Panc1 (cell line): ENCODE measurements at regions not wholly inside any gene's neighbourhood (a gene's known extent, or its start where the extent isn't known, plus 50 kb on each side); places are given as distances from the start of the nearest gene placed in this dataset.

Source experiments
- ATAC-seq: fragments of 200-7000 bp; cut with Tn5 transposase; 2 replicates; pipeline ENCODE4 v1.9.1; 2020; ENCODE audit warnings: mild to moderate bottlenecking, moderate library complexity
- BruUV-seq: library from RNA; stranded (reverse); fragments of 400-500 nt; replicated peaks from 2 replicates; lab custom pipeline; 2021; lab: Mats Ljungman, UMichigan
- CTCF ChIA-PET: fragments of 300-600 bp; sonication (Branson Sonifier 250); formaldehyde crosslinking; loops from one replicate; lab custom pipeline; 2022; ENCODE audit warnings: antibody characterized with exemption; lab: Charles Lee
- POLR2A ChIA-PET: fragments of 300-600 bp; sonication (Branson Sonifier 250); formaldehyde crosslinking; loops from one replicate; lab custom pipeline; 2022; ENCODE audit warnings: antibody characterized with exemption; lab: Charles Lee
- DNase-seq: peaks from one replicate; pipeline ENCODE4 v3.0.0-alpha.2; 2010; ENCODE audit warnings: low read depth, low spot score
- H3K27ac ChIP-seq: 2 replicates; pipeline ENCODE4 v1.5.1; 2011; ENCODE audit warnings: mild to moderate bottlenecking, low read length, inconsistent platforms
- H3K27me3 ChIP-seq: fragments of 200-500 bp; sonication (Bioruptor generic); 2 replicates; pipeline ENCODE4 v1.6.0; 2014; ENCODE audit warnings: low read length, inconsistent platforms; ENCODE audit not compliant: control insufficient read depth, insufficient read depth
- H3K36me3 ChIP-seq: fragments of 200-500 bp; sonication (Bioruptor generic); 2 replicates; pipeline ENCODE4 v1.5.1; 2014; ENCODE audit warnings: inconsistent platforms, mild to moderate bottlenecking, low read length, moderate library complexity; ENCODE audit not compliant: control insufficient read depth, insufficient read depth
- H3K4me1 ChIP-seq: 2 replicates; pipeline ENCODE4 v1.5.1; 2011; ENCODE audit warnings: inconsistent platforms, mild to moderate bottlenecking, low read length, moderate library complexity; ENCODE audit not compliant: control insufficient read depth, insufficient read depth
- H3K4me3 ChIP-seq, 2 experiments: 2 replicates each; pipeline ENCODE4 v1.5.1; 2011 to 2012; ENCODE audit warnings: low read depth in 2 of 2, low read length in 2 of 2, mild to moderate bottlenecking in 2 of 2, inconsistent platforms in 1 of 2, moderate library complexity in 1 of 2
- H3K9me3 ChIP-seq: fragments of 200-500 bp; sonication (Bioruptor generic); 2 replicates; pipeline ENCODE4 v1.5.1; 2014; ENCODE audit warnings: low read depth, mild to moderate bottlenecking, inconsistent platforms, low read length, moderate library complexity; ENCODE audit not compliant: control insufficient read depth, insufficient read depth
- POLR2AphosphoS5 ChIP-seq: IDR thresholded peaks from 2 replicates; pipeline ENCODE4 v1.6.1; 2012; ENCODE audit warnings: mild to moderate bottlenecking, low read depth, low read length, moderate library complexity
- SIN3A ChIP-seq: IDR thresholded peaks from 2 replicates; pipeline ENCODE4 v1.6.1; 2012; ENCODE audit warnings: low read depth, mild to moderate bottlenecking, low read length, moderate library complexity, borderline replicate concordance; ENCODE audit not compliant: insufficient read depth
- TCF7L2 ChIP-seq: IDR thresholded peaks from 2 replicates; pipeline ENCODE4 v1.6.1; 2011; ENCODE audit warnings: mild to moderate bottlenecking, low read depth, low read length, inconsistent platforms
- in situ Hi-C: cut with HindIII; loops from 2 replicates; pipeline ENCODE4 v1.10.0; 2016; ENCODE audit warnings: low sequenced_read_pairs, low pct_unique_long_range_greater_than_20kb
- intact Hi-C: fragments of 100-400 bp; cut with micrococcal nuclease; formaldehyde crosslinking; loops from one replicate; pipeline ENCODE4 v1.10.0; 2022; ENCODE audit not compliant: unreplicated experiment
- TF ChIP-seq, protein P1 (sequence below), 2 experiments: IDR thresholded peaks; 2 replicates each; pipeline ENCODE4 v1.6.1; 2011 to 2012; ENCODE audit warnings: low read depth in 2 of 2, control low read depth in 1 of 2, low read length in 1 of 2, mild to moderate bottlenecking in 1 of 2, moderate library complexity in 1 of 2; ENCODE audit not compliant: insufficient read depth in 1 of 2
- TF ChIP-seq, protein P2 (sequence below): fragments of 450-650 bp; IDR thresholded peaks from 2 replicates; pipeline ENCODE4 v1.5.1; 2017; ENCODE audit warnings: mild to moderate bottlenecking

DNA sequence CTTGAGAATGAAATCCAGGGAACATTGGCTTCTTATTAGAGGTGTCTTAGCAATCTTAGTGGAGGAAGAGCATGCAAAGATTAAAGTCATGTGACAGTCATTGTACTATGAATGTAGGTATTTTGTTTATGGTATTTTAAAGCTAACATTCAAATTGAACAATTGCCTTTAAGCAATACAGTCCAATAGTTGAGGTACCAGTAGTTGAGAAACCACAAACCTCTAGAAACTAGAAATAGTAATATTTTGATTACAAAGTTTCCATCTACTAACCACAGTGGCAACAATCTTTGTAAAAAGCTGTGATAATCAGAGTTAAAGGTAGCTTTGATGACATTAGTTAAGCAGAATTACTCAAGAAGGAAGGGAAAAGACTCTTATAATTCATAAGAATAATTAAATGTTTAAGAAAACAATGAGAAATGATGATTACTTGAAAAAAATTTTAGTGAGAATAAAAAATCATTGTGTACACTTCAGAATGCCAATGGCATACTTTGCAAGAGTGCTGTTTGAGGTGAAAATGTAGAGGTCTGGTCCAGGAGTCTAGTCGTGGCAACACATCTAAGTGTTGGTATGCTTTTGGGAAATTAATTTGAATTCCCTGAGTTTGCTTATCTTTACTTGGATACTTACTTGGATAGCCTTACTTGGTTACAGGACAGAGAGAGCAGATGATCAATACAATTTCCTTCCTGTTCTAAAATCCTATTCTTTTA, 104.9 kb upstream of the PTGFR start:
- H3K27me3 ChIP-seq = no peaks in the 10 kb centered on the region
- no TSS peak for BruUV-seq
- CTCF ChIA-PET = no interaction called here
- no peaks in the 10 kb centered on the region for H3K4me1 ChIP-seq
- no peak overlapping the region for H3K4me3 ChIP-seq
- no peak overlapping the region for H3K27ac ChIP-seq
- in situ Hi-C loops (no loop called here), intact Hi-C loops (no loop called here)
- H3K9me3 ChIP-seq = no peaks in the 10 kb centered on the region
- H3K36me3 ChIP-seq = no peaks in the 10 kb centered on the region
- DNase-seq (no peak), ATAC-seq (no peak)
- POLR2A ChIA-PET = no interaction called here
- TF ChIP-seq SIN3A = no peak
- no peak for TF ChIP-seq TCF7L2
- TF ChIP-seq, protein P1, sequence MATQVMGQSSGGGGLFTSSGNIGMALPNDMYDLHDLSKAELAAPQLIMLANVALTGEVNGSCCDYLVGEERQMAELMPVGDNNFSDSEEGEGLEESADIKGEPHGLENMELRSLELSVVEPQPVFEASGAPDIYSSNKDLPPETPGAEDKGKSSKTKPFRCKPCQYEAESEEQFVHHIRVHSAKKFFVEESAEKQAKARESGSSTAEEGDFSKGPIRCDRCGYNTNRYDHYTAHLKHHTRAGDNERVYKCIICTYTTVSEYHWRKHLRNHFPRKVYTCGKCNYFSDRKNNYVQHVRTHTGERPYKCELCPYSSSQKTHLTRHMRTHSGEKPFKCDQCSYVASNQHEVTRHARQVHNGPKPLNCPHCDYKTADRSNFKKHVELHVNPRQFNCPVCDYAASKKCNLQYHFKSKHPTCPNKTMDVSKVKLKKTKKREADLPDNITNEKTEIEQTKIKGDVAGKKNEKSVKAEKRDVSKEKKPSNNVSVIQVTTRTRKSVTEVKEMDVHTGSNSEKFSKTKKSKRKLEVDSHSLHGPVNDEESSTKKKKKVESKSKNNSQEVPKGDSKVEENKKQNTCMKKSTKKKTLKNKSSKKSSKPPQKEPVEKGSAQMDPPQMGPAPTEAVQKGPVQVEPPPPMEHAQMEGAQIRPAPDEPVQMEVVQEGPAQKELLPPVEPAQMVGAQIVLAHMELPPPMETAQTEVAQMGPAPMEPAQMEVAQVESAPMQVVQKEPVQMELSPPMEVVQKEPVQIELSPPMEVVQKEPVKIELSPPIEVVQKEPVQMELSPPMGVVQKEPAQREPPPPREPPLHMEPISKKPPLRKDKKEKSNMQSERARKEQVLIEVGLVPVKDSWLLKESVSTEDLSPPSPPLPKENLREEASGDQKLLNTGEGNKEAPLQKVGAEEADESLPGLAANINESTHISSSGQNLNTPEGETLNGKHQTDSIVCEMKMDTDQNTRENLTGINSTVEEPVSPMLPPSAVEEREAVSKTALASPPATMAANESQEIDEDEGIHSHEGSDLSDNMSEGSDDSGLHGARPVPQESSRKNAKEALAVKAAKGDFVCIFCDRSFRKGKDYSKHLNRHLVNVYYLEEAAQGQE (IDR thresholded peaks at IDR 0.05; ENCODE audit: insufficient read depth in 1 of 2, low read depth in 2 of 2, low read length in 1 of 2) = no peak
- TF ChIP-seq, protein P2, sequence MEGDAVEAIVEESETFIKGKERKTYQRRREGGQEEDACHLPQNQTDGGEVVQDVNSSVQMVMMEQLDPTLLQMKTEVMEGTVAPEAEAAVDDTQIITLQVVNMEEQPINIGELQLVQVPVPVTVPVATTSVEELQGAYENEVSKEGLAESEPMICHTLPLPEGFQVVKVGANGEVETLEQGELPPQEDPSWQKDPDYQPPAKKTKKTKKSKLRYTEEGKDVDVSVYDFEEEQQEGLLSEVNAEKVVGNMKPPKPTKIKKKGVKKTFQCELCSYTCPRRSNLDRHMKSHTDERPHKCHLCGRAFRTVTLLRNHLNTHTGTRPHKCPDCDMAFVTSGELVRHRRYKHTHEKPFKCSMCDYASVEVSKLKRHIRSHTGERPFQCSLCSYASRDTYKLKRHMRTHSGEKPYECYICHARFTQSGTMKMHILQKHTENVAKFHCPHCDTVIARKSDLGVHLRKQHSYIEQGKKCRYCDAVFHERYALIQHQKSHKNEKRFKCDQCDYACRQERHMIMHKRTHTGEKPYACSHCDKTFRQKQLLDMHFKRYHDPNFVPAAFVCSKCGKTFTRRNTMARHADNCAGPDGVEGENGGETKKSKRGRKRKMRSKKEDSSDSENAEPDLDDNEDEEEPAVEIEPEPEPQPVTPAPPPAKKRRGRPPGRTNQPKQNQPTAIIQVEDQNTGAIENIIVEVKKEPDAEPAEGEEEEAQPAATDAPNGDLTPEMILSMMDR = no peak
- TF ChIP-seq POLR2AphosphoS5 = no peak

DNA sequence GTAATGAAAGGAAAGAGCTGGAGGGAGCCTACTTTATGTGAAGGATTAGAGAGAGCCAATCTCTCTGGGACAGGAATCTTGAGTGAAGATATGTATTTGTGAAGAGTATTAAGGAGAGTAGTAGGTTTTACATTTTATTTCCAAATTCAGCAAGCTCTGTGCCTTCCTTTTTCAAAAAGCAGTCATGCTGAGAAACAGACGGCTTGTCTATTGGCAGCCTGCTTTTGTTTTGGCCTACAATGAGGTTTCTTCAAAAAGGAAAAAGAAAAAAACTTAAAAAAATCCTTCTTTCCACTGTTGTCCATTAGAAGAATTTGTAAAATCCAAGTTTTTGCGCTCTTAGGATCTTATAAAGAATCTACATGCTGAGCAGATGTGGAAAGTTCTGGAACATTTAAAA, 103.6 kb upstream of the PTGFR start:
- no peak overlapping the region for H3K4me3 ChIP-seq
- no TSS peak for BruUV-seq
- TF ChIP-seq, protein P1 (IDR thresholded peaks at IDR 0.05; ENCODE audit: insufficient read depth in 1 of 2, low read depth in 2 of 2, low read length in 1 of 2) = no peak
- TF ChIP-seq SIN3A (no peak), POLR2AphosphoS5 (no peak), TCF7L2 (no peak)
- TF ChIP-seq, protein P2 = no peak
- ATAC-seq = no peak
- H3K27me3 ChIP-seq = no peaks in the 10 kb centered on the region
- in situ Hi-C loops = no loop called here
- H3K9me3 ChIP-seq = no peaks in the 10 kb centered on the region
- no peaks in the 10 kb centered on the region for H3K36me3 ChIP-seq
- POLR2A ChIA-PET = no interaction called here
- intact Hi-C loops = no loop called here
- DNase-seq = no peak
- no peak overlapping the region for H3K27ac ChIP-seq
- H3K4me1 ChIP-seq = no peaks in the 10 kb centered on the region
- CTCF ChIA-PET = no interaction called here
